ENCODE measurements at regions not wholly inside any gene's neighbourhood (a gene's known extent, or its start where the extent isn't known, plus 50 kb on each side); places are given as distances from the start of the nearest gene placed in this dataset.

DNA sequence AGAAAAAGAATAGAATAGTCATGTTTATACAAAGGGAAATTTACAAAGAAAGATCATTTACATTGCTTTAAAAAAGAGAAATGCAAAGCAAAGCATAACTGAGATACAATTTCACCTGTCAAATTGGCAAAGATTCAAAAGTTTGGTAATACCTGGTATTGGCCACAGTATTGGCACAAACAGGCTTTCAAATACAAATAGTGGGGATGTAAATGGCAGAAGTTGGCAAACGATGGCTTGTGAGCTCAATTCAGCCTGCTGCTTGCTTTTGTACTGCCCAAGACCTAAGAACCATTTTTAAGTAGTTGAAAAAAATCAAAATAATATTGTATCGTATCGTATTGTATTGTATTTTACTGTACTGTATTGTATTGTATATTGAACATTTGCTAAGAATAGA lies 194.5 kb upstream of the JAG1 start:
- Histone ChIP-seq H2BK5ac (ENCODE audit: low read depth, low read length) (no peak overlapping the region), H3K4me1 (replicated peaks in 1 of 4; ENCODE audit: control insufficient read depth in 3 of 4, insufficient read depth in 4 of 4, low read length in 3 of 4) (no peaks in the 10 kb centered on the region), H3K9me3 (ENCODE audit: insufficient read depth in 2 of 2, low read depth in 1 of 2, low read length in 1 of 2) (no peaks in the 10 kb centered on the region), H2BK120ac (replicated peaks; ENCODE audit: low read depth, low read length) (no peak overlapping the region), H4K91ac (replicated peaks; ENCODE audit: insufficient read length, low read length) (no peak overlapping the region), H3K14ac (ENCODE audit: insufficient read length) (no peak overlapping the region), H3K4ac (replicated peaks; ENCODE audit: insufficient read length, low read depth, low read length) (no peak overlapping the region), H3K18ac (ENCODE audit: extremely low read depth, low read length) (no peak overlapping the region), H4K20me1 (replicated peaks in 1 of 2; ENCODE audit: control insufficient read depth in 1 of 2, insufficient read depth in 2 of 2, low read length in 2 of 2) (no peaks in the 10 kb centered on the region), H2BK20ac (ENCODE audit: low read length) (no peak overlapping the region), H2BK12ac (ENCODE audit: low read depth, low read length) (no peak overlapping the region), H2AFZ (ENCODE audit: low read length) (no peak overlapping the region), H2BK15ac (ENCODE audit: low read length) (no peak overlapping the region), H3K4me2 (ENCODE audit: insufficient read depth in 1 of 2, low read depth in 2 of 2, low read length in 2 of 2) (no peak overlapping the region), H3K79me1 (ENCODE audit: low read depth, low read length) (no peaks in the 10 kb centered on the region), H3K56ac (replicated peaks; ENCODE audit: insufficient read length, low read depth, low read length) (no peak overlapping the region), H3K23ac (ENCODE audit: insufficient read length) (no peak overlapping the region), H3K27ac (ENCODE audit: low read depth, low read length) (no peak overlapping the region), H3K4me3 (ENCODE audit: extremely low read depth in 1 of 4, insufficient read depth in 2 of 4, low read depth in 3 of 4, low read length in 4 of 4) (no peak overlapping the region), H3K23me2 (ENCODE audit: low read depth, low read length) (peaks cover 2% of the 10 kb centered on the region; the same call in 1 of the 2 replicates), H3K27me3 (replicated peaks in 1 of 4; ENCODE audit: control insufficient read depth in 3 of 4, extremely low read depth in 1 of 4, insufficient read depth in 3 of 4, low read length in 3 of 4) (no peaks in the 10 kb centered on the region), H3K79me2 (ENCODE audit: control insufficient read depth in 1 of 2, insufficient read depth in 2 of 2, low read length in 2 of 2) (no peaks in the 10 kb centered on the region), H2AK5ac (ENCODE audit: low read depth, low read length) (no peak overlapping the region), H4K5ac (ENCODE audit: insufficient read length, low read depth, low read length) (no peak overlapping the region), H3K36me3 (ENCODE audit: control insufficient read depth in 2 of 4, insufficient read depth in 4 of 4, low read length in 3 of 4) (no peaks in the 10 kb centered on the region), H3K9ac (replicated peaks in 1 of 4; ENCODE audit: extremely low read depth in 1 of 4, low read depth in 3 of 4, low read length in 3 of 4) (no peak overlapping the region), H4K8ac (ENCODE audit: extremely low read depth, insufficient read depth, low read length) (no peak overlapping the region)
- CTCF ChIA-PET (ENCODE audit: partially characterized antibody), result no interaction called here
- WGBS, 2 experiments (ENCODE audit: extremely low coverage in 1 of 2, insufficient coverage in 1 of 2, insufficient read length in 1 of 2, insufficient replicate concordance in 2 of 2, low coverage in 1 of 2, low lambda C conversion rate in 2 of 2, missing lambda C conversion rate in 1 of 2), result 93% methylated on average over 3 of the region's 3 CpGs; no CpG with 5 or more reads in 1 of the 2 experiments
- FAIRE-seq, result no peak
- no peak for DNase-seq (ENCODE audit: low read depth in 1 of 2, low spot score in 2 of 2)
- POLR2A ChIA-PET (ENCODE audit: partially characterized antibody), result no interaction called here
- TF ChIP-seq KDM1A (IDR thresholded peaks at IDR 0.05; ENCODE audit: borderline replicate concordance, low read length) (no peak), TBP (IDR thresholded peaks at IDR 0.05; ENCODE audit: low read depth, low read length) (no peak), RAD21 (IDR thresholded peaks at IDR 0.05 in 1 of 2, conservative IDR thresholded peaks at IDR 0.05 in 1 of 2; ENCODE audit: low read depth in 2 of 2, low read length in 2 of 2) (no peak), SUZ12 (IDR thresholded peaks at IDR 0.05; ENCODE audit: low read length) (no peak), TAF1 (IDR thresholded peaks at IDR 0.05; ENCODE audit: low read depth, low read length) (no peak), SP4 (IDR thresholded peaks at IDR 0.05; ENCODE audit: low read length) (no peak), SIX5 (IDR thresholded peaks at IDR 0.05; ENCODE audit: low read depth, low read length) (no peak), CHD2 (IDR thresholded peaks at IDR 0.05; ENCODE audit: low read length) (no peak), HDAC2 (IDR thresholded peaks at IDR 0.05; ENCODE audit: borderline replicate concordance in 1 of 2, low read depth in 2 of 2, low read length in 2 of 2) (no peak), GTF2F1 (IDR thresholded peaks at IDR 0.05; ENCODE audit: borderline replicate concordance, low read depth, low read length) (no peak), EP300 (IDR thresholded peaks at IDR 0.05; ENCODE audit: borderline replicate concordance in 1 of 2, low read depth in 2 of 2, low read length in 2 of 2) (no peak), CTBP2 (IDR thresholded peaks at IDR 0.05; ENCODE audit: borderline replicate concordance, insufficient read depth, insufficient read length, low read length) (no peak)
- TF ChIP-seq, protein P1, sequence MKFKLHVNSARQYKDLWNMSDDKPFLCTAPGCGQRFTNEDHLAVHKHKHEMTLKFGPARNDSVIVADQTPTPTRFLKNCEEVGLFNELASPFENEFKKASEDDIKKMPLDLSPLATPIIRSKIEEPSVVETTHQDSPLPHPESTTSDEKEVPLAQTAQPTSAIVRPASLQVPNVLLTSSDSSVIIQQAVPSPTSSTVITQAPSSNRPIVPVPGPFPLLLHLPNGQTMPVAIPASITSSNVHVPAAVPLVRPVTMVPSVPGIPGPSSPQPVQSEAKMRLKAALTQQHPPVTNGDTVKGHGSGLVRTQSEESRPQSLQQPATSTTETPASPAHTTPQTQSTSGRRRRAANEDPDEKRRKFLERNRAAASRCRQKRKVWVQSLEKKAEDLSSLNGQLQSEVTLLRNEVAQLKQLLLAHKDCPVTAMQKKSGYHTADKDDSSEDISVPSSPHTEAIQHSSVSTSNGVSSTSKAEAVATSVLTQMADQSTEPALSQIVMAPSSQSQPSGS (IDR thresholded peaks at IDR 0.05; ENCODE audit: low read length), result no peak

All from H1 (cell line).